ENCODE measurements at regions not wholly inside any gene's neighbourhood (a gene's known extent, or its start where the extent isn't known, plus 50 kb on each side); places are given as distances from the start of the nearest gene placed in this dataset.
A peak's percentile ranks its signal among the peaks of the same experiment; 100 is the strongest.

DNA sequence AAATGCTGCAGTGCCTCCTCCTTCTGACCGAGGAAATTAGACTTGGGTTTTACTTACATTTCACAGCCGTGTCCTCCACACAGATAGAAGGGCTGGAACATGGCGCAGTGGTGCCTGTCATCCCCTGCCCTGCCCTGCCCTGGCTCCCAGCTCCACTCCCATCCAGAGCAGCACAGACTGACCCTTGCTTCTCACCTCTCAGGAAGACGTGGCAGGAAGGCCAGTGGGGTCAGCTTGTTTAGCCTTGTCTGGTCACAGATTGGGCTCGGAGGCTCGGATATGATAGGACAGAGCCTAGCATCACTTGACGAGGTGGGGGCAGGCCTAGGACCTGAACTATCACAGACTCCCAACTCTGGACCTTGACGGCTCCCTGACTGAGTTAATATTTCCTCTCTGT lies 88.5 kb downstream of the LINGO1 start:
- no peak for DNase-seq (ENCODE audit: low spot score in 2 of 2)
- no peaks in the 10 kb centered on the region for H3K9me3 Mint-ChIP-seq
- H3K36me3 Mint-ChIP-seq: no peaks in the 10 kb centered on the region
- ATAC-seq: no peak
- H3K27ac Mint-ChIP-seq: peak overlapping the region in 1 of 2 donors; percentile 79

DNA sequence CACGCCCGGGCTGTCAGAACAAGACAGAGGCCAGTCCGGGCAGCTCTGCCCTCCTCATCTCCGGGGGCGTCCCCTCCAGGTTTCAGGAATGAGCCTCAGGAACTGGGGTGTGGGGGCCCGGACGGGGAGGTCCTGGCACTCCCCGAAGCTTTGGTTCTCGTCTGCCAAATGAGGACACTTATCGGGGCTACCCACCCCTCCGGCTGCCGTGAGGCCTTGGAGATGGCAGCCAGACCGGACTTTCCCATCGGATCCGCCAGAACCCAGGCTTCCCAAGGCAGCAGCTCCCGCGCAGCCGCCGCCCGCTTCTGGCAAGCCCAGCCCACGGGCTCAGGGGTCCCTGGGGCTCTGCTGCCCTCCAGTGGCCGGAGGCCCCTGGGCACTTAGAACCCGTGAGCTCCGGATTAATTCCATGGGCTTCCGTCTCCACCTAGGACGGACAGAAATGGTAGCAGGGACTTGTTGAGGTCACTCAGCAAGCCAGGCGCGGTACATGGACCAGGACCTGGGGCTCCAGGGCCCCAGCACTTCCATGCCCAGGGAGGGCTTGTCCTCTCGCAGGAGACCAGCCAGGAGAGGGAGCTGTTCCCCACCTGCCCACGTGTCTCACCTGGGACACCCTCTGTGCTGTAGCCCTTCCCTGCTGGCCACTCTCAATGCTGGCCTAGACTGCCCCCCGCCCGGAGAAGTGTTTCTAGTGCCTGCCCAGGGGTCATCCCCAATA lies 89.4 kb downstream of the LINGO1 start:
- ATAC-seq: peak; percentile 88 to 94
- Mint-ChIP-seq H3K27ac (peak overlapping the region; percentile 79 to 81), H3K36me3 (no peaks in the 10 kb centered on the region), H3K9me3 (no peaks in the 10 kb centered on the region)
- DNase-seq (ENCODE audit: low spot score in 2 of 2): peak; percentile 77 to 85

DNA sequence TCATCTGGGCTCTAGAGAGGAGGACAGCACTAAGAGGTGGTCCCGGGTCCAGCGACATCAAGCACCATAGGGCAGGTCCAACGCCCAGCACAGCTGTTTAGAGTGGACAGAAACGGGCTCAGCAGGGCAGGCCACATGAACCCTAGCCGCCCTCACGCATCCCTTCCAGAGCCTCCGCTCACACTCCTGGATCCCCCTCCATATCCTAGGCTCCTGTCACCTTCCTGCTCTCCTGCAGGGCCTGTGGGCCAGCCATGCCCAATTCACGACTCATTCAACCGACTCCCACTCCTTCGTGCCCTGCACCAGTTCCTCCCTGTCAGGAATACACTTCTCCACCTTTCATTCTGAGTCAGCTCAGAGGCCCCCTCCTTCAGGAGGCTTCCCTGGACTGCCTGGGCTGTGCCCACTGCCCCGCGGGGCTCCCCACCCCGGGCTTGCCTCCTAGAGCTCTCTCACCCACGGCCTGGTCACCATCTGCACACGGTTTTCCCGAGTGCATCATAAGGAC lies 90.2 kb downstream of the LINGO1 start:
- no peak for DNase-seq (ENCODE audit: low spot score in 2 of 2)
- H3K9me3 Mint-ChIP-seq: no peaks in the 10 kb centered on the region

DNA sequence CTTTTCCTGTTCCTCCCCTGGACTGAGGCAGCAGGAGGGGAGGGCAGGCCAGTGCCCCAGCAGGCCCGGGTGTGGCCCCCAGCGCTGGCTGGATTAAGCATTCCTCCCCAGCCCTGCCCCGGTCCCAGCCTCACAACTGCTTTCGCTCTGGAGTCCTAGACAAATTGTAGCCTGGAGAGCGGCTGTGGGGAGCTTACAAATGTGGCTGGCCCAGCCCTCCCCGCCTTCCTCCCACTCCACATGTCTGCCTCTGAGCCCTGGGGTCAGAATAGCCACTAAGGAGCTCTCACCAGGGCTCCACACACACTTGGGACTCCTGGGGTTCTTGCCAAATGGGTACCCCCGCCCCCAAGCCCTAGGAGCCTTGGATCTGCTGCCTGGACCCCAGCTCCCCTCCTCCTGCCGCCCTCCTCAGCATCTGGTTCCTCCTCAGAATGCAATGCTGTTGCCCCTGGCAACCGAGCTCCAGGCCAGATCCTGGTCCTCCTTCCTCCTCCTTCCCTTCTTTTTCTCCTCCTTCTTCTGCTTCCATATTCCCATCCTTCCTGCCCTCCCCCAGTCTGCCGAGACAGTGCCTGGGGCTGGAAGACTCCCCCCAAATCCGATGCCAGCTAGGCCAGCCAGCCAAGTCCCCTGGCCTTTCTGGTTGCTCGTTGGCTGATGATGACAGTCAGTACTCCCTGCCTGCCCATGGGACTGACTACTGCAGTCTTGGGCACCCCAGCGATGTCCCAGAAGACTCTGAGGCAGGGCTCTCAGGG lies 91.1 kb downstream of the LINGO1 start:
- ATAC-seq (no peak), DNase-seq (ENCODE audit: low spot score in 2 of 2) (no peak)
- Mint-ChIP-seq H3K9me3 (no peaks in the 10 kb centered on the region), H3K36me3 (no peaks in the 10 kb centered on the region), H3K27ac (peak overlapping the region in 1 of 2 donors; percentile 28)

More for the DNA sequence above, 90.2 kb downstream of the LINGO1 start:
- peak overlapping the region; percentile 79 to 81 for H3K27ac Mint-ChIP-seq
- no peaks in the 10 kb centered on the region for H3K36me3 Mint-ChIP-seq
- peak in 1 of 2 donors; percentile 11 for ATAC-seq

DNA sequence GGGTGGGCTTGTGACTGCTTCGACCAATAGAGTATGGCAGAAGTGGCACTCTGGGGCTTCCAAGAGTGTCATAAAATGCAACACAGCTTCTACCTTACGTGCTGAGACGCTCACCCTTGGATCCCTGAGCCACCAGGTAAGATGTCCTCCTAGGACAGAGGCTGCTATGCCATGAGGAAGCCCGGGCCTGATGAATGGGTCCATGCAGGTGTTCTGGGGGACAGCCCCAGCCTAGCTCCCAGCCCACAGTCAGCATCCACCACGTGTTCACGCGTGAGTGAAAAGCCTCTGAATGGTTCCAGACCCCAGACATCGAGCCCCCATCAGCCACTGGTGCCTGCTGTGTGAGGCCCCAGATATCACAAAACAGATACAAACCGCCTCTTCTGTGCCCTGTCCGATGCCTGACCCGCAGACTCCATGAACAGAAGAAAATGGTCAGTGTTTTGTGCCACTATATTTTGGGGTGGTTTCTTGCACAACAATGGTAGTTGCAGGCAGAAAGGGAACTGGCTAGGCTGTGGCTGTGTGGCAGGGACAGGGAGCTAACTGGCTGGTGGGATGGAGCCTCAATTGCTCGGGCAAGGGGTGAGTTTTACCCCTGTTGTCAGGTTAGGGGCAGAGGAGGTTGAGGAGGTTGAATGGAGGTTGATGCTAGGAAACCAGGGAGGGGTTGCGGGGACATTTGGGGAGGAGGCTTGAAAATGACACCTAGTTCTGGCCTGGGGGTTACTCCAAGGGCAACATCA lies 92.2 kb downstream of the LINGO1 start:
- no peak for DNase-seq (ENCODE audit: low spot score in 2 of 2)
- peak overlapping the region in 1 of 2 donors; percentile 23 for H3K27ac Mint-ChIP-seq
- H3K9me3 Mint-ChIP-seq: no peaks in the 10 kb centered on the region
- ATAC-seq: no peak
- H3K36me3 Mint-ChIP-seq: no peaks in the 10 kb centered on the region

DNA sequence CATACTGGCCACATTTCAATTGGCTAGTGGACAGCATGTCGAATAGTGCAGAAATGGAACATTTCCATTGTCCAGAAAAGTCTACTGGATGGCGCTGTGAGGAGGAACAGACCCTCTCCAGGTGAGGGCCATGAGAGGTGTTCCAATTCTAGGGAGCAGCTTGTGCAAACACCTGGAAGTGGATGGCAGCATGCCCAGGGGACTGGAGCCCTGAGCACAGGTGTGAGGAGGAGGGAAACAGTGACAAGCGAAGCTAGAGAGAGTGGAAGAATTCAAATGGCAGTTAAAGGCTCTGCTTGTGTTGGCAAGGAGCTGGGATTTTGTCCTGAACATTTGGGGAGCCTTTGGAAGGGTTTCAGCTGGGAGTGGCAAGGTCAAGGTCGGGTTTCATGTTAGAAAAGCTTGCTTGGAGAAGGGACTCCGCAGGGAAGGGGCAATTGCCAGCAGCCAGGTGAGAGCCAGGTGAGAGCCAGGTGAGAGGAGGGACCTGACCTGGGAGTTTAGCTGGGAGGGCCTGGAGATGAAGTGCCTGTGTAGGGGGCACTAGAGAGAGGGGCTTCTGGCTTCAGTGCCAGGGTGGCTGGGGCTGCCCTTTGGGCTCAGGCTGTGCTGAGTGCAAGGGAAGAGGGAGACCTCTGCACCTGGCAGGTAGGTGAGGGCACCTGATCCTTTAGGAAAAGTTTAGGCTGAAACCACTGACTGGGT lies 93.8 kb downstream of the LINGO1 start:
- ATAC-seq (no peak), DNase-seq (ENCODE audit: low spot score in 2 of 2) (no peak)
- Mint-ChIP-seq H3K36me3 (no peaks in the 10 kb centered on the region), H3K27ac (peak overlapping the region; percentile 49 to 52), H3K9me3 (no peaks in the 10 kb centered on the region)

DNA sequence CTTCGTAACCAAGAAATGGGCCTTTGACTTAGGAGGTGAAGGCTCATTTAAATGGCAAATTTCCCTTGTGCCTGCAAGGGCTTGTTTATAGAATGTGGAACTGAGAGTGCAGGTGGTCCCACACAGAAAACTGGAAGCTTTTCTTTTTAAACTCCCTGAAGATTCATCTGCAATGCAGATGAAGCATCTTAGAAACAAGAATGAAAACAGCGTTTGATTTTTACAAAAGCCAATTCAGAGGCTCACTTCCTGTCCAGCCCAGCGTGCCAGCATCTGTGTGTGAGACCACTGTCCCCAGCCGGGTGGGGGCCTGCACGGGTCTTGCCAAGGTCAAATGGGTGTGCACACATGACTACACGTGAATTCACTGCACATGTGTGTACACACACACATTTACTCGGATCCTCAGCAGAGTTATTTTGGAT lies 94.7 kb downstream of the LINGO1 start:
- ATAC-seq (no peak), DNase-seq (ENCODE audit: low spot score in 2 of 2) (no peak)
- H3K27ac Mint-ChIP-seq: no peak overlapping the region
- H3K36me3 Mint-ChIP-seq: no peaks in the 10 kb centered on the region
- no peaks in the 10 kb centered on the region for H3K9me3 Mint-ChIP-seq

DNA sequence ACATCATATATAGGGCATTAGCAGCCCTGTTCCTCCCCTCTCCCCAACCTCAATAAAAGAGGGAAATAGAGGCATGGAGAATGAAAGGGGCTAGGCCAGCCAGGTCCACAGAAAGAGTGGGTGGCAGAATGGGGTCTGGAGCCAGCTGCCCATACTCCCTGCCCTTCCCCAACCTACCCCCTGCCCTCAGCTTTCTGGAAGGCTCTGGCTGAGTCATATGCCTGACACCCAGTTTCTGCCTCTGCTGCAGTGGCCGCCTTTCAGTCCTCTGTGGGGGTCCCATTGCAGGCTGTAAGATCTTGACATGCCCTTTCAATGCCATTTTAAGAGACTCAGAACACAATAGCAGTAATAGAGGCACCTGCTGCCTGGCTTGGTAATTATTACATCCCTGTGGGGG lies 95.7 kb downstream of the LINGO1 start:
- ATAC-seq (no peak), DNase-seq (ENCODE audit: low spot score in 2 of 2) (no peak)
- Mint-ChIP-seq H3K9me3 (no peaks in the 10 kb centered on the region), H3K36me3 (no peaks in the 10 kb centered on the region), H3K27ac (no peak overlapping the region)

DNA sequence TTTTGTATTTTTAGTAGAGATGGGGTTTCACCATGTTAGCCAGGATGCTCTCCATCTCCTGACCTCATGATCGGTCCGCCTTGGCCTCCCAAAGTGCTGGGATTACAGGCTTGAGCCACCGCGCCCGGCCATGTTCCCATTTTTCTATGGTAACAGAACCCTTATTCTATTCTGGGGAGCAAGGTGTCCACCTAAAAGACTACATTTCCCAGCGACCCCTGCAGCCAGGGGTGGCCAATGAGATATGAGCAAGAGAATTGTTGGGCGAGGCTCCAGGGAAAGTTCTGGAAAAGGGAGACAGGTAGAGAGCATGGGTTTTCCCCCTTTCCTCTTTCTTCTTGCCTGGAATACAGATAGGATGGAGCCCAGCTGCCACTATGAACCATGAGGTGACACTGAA lies 96.9 kb downstream of the LINGO1 start:
- no peaks in the 10 kb centered on the region for H3K36me3 Mint-ChIP-seq
- ATAC-seq: no peak
- peak overlapping the region in 1 of 2 donors; percentile 24 for H3K27ac Mint-ChIP-seq

More for the DNA sequence above, 96.9 kb downstream of the LINGO1 start:
- H3K9me3 Mint-ChIP-seq: no peaks in the 10 kb centered on the region
- DNase-seq (ENCODE audit: low spot score in 2 of 2): no peak
